22Rv1 (cell line): ENCODE measurements at regions not wholly inside any gene's neighbourhood (a gene's known extent, or its start where the extent isn't known, plus 50 kb on each side); places are given as distances from the start of the nearest gene placed in this dataset.

Experiments used
- CTCF ChIP-seq: fragments of 450-650 bp; IDR thresholded peaks from 2 replicates; pipeline ENCODE4 v1.5.1; 2017; ENCODE audit warnings: mild to moderate bottlenecking
- ZFX ChIP-seq: fragments of 450-650 bp; IDR thresholded peaks from 2 replicates; pipeline ENCODE4 v1.6.1; 2017; ENCODE audit warnings: antibody characterized with exemption, borderline replicate concordance

- TF ChIP-seq CTCF (no peak), ZFX (no peak)
These were observed 70.6 kb upstream of the ZNF746 start for GRCh38 chr7:149568218-149568617.
